HepG2 (cell line): ENCODE measurements at regions not wholly inside any gene's neighbourhood (a gene's known extent, or its start where the extent isn't known, plus 50 kb on each side); places are given as distances from the start of the nearest gene placed in this dataset.
"Not testable (repeated sequence)": the region's sequence is repeated elsewhere in the genome, so short reads cannot be mapped to it uniquely, and the experiment has no call there.

Source experiments
- ATAC-seq: fragments of 200-7000 bp; cut with Tn5 transposase; 3 replicates; pipeline ENCODE4 v1.9.1; 2020; ENCODE audit warnings: mild to moderate bottlenecking, moderate library complexity
- BruUV-seq: library from RNA; stranded (reverse); fragments of 400-500 nt; replicated peaks from 2 replicates; lab custom pipeline; 2021; lab: Mats Ljungman, UMichigan
- CTCF ChIA-PET: fragments of 300-600 bp; formaldehyde crosslinking; extraction: SDS; loops from one replicate; lab custom pipeline; 2021; ENCODE audit warnings: low total read pairs, inconsistent platforms, low intra/inter-chr PET ratio; lab: Yijun Ruan, JAX
- POLR2A ChIA-PET: fragments of 350-600 bp; sonication (Branson Sonifier 250); formaldehyde crosslinking; loops from one replicate; lab custom pipeline; 2020; ENCODE audit warnings: antibody characterized with exemption, inconsistent platforms; lab: Yijun Ruan, JAX
- DNase-seq: peaks from one replicate; pipeline ENCODE4 v3.0.0-alpha.2; 2015; ENCODE audit warnings: low spot score
- FAIRE-seq: peaks from 3 replicates; lab custom pipeline; 2011; peaks lifted over from hg19 to GRCh38; lab: Jason Lieb, UNC
- H2AFZ ChIP-seq: one replicate; pipeline ENCODE4 v1.6.1; 2011; ENCODE audit warnings: low read length, inconsistent platforms
- H3K27ac ChIP-seq: fragments of 300-600 bp; 3 replicates; pipeline ENCODE4 v1.8.0; 2011; ENCODE audit warnings: mixed run types, mild to moderate bottlenecking, mixed read lengths, low read length, inconsistent platforms; ENCODE audit not compliant: insufficient read depth; ENCODE audit errors: extremely low read length
- H3K27me3 ChIP-seq, 2 experiments: fragments of 200-600 bp in 1 of 2; 2 replicates in 1 of 2; 3 replicates in 1 of 2; pipeline versions ENCODE4 v1.6.0 to v1.8.0; 2011; ENCODE audit warnings: low read length in 2 of 2, mild to moderate bottlenecking in 2 of 2, moderate library complexity in 2 of 2, inconsistent platforms in 1 of 2; ENCODE audit not compliant: insufficient read depth in 2 of 2, control insufficient read depth in 1 of 2
- H3K36me3 ChIP-seq, 2 experiments: fragments of 200-600 bp in 1 of 2; replicated peaks in 1 of 2; 2 replicates in 1 of 2; 3 replicates in 1 of 2; pipeline versions ENCODE4 v1.5.1 to v1.8.0; 2011; ENCODE audit warnings: low read length in 2 of 2, inconsistent platforms in 1 of 2; ENCODE audit not compliant: insufficient read depth in 2 of 2, control insufficient read depth in 1 of 2
- H3K4me1 ChIP-seq: 2 replicates; pipeline ENCODE4 v1.5.1; 2012; ENCODE audit warnings: low read length, inconsistent platforms; ENCODE audit not compliant: insufficient read depth
- H3K4me2 ChIP-seq: 2 replicates; pipeline ENCODE4 v1.6.0; 2011; ENCODE audit warnings: low read depth, low read length, inconsistent platforms
- H3K4me3 ChIP-seq, 3 experiments: fragments of 200-600 bp in 1 of 3; sonication (generic), shearing (Covaris generic) in 1 of 3; replicated peaks in 1 of 3; 2 replicates each; pipeline ENCODE4 v1.5.1; 2011 to 2016; ENCODE audit warnings: low read length in 3 of 3, inconsistent platforms in 2 of 3, low read depth in 2 of 3, mild to moderate bottlenecking in 2 of 3, control low read depth in 1 of 3, mixed read lengths in 1 of 3; ENCODE audit not compliant: insufficient read depth in 1 of 3
- H3K79me2 ChIP-seq: one replicate; pipeline ENCODE4 v1.6.1; 2011; ENCODE audit warnings: low read length, inconsistent platforms; ENCODE audit not compliant: insufficient read depth
- H3K9ac ChIP-seq: 2 replicates; pipeline ENCODE4 v1.6.0; 2011; ENCODE audit warnings: mild to moderate bottlenecking, low read depth, low read length, inconsistent platforms; ENCODE audit not compliant: insufficient read depth
- H3K9me3 ChIP-seq: 2 replicates; pipeline ENCODE4 v1.5.1; 2012; ENCODE audit warnings: mild to moderate bottlenecking, low read length
- H4K20me1 ChIP-seq: 2 replicates; pipeline ENCODE4 v1.6.0; 2011; ENCODE audit warnings: inconsistent platforms, mild to moderate bottlenecking, low read length, moderate library complexity; ENCODE audit not compliant: insufficient read depth
- WGBS: methylation state at CpG from one replicate; pipeline ENCODE4 v1.1.6; 2017; ENCODE audit warnings: low lambda C conversion rate; 5-methylcytosine and 5-hydroxymethylcytosine counted together
- in situ Hi-C: cut with HindIII; loops from 2 replicates; pipeline ENCODE4 v1.10.0; 2017; ENCODE audit warnings: low pct_unique_long_range_greater_than_20kb; ENCODE audit not compliant: extremely low pct_ligation_motif_present
- intact Hi-C: fragments of 100-400 bp; cut with micrococcal nuclease; formaldehyde crosslinking; loops from one replicate; pipeline ENCODE4 v1.10.0; 2022; ENCODE audit not compliant: unreplicated experiment

GRCh38 chr16:16565326-16565725 lies 186.4 kb downstream of the NPIPA7 start:
- intact Hi-C loops, H3K36me3 ChIP-seq, H3K4me3 ChIP-seq, H3K9me3 ChIP-seq, ATAC-seq, H3K27me3 ChIP-seq, H3K79me2 ChIP-seq, DNase-seq, H3K9ac ChIP-seq, POLR2A ChIA-PET, in situ Hi-C loops, H3K27ac ChIP-seq, H4K20me1 ChIP-seq, H3K4me2 ChIP-seq, FAIRE-seq, H2AFZ ChIP-seq, CTCF ChIA-PET, H3K4me1 ChIP-seq, BruUV-seq: not testable (repeated sequence)
- WGBS, result no CpG with 5 or more reads among the region's 7 CpGs

DNA sequence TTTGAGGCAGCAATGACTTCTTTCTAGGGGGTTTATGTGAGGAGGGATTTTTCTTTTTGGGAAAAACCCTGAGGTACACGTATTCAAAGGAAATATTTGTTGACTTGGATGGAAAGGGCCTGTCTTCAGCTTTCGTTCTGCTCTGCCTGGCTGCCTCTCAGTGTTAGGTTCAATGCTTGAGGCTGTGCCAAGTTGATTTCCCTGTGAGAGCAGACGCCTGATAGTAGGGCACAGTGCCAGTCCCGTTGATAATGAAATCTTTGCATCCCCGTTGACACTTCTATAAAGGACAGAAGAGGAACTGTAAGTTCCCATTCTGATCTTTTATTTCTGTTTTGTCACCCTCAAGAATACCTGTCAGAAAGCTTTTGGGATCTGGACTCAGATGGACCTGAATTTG lies 191.1 kb downstream of the NPIPA7 start:
- 8% methylated on average over 5 of the region's 5 CpGs for WGBS

DNA sequence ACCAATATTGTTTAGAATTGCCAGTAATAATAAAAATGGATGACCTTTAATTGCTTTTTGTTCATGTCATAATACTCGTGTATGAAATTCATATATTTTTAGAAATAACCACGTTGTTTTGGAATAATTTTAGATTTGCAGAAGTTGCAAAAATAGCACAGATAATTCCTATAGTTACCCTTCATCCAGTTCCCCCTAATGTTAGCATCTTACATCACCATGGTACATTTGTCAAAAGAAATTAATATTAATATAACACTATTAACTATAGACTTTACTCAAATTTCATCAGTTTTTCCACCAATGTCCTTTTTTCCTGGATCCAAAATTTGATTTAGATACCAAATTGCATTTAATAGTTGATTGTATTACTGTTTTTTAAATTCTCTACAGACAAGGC lies 191.9 kb downstream of the NPIPA7 start:
- DNase-seq, in situ Hi-C loops, H3K9me3 ChIP-seq, H3K4me2 ChIP-seq, H3K9ac ChIP-seq, H3K36me3 ChIP-seq, CTCF ChIA-PET, H3K27ac ChIP-seq, FAIRE-seq, H4K20me1 ChIP-seq, H3K79me2 ChIP-seq, intact Hi-C loops, H2AFZ ChIP-seq, ATAC-seq, H3K27me3 ChIP-seq, H3K4me3 ChIP-seq, POLR2A ChIA-PET, H3K4me1 ChIP-seq, BruUV-seq: not testable (repeated sequence)
- WGBS, result under 1% methylated on average over 2 of the region's 2 CpGs

More for the DNA sequence above, 191.1 kb downstream of the NPIPA7 start:
- H3K27me3 ChIP-seq, H3K9me3 ChIP-seq, H3K4me3 ChIP-seq, H3K9ac ChIP-seq, H3K27ac ChIP-seq, H3K36me3 ChIP-seq, H2AFZ ChIP-seq, BruUV-seq, H4K20me1 ChIP-seq, ATAC-seq, H3K4me1 ChIP-seq, H3K79me2 ChIP-seq, H3K4me2 ChIP-seq, FAIRE-seq, POLR2A ChIA-PET, DNase-seq, CTCF ChIA-PET, in situ Hi-C loops, intact Hi-C loops: not testable (repeated sequence)

- WGBS, result 43% methylated on average over 9 of the region's 10 CpGs
- H3K4me2 ChIP-seq, H3K9me3 ChIP-seq, H3K27ac ChIP-seq, H2AFZ ChIP-seq, in situ Hi-C loops, CTCF ChIA-PET, H3K36me3 ChIP-seq, H3K4me3 ChIP-seq, DNase-seq, H3K27me3 ChIP-seq, POLR2A ChIA-PET, H3K9ac ChIP-seq, H3K79me2 ChIP-seq, intact Hi-C loops, H4K20me1 ChIP-seq, H3K4me1 ChIP-seq: not testable (repeated sequence)
- peak; percentile 51 for ATAC-seq
- FAIRE-seq, result peak; percentile 12
- BruUV-seq, result TSS peak; percentile 97
These were observed 193.3 kb downstream of the NPIPA7 start for GRCh38 chr16:16572130-16572774.
